NT2/D1 (cell line): ENCODE measurements at regions not wholly inside any gene's neighbourhood (a gene's known extent, or its start where the extent isn't known, plus 50 kb on each side); places are given as distances from the start of the nearest gene placed in this dataset.

ENCODE experiments used
- DNase-seq: peaks from one replicate; pipeline ENCODE4 v3.0.0-alpha.2; 2011; ENCODE audit warnings: low read depth, low spot score
- H3K27me3 ChIP-seq: 2 replicates; pipeline ENCODE4 v1.6.0; 2011; ENCODE audit warnings: mild to moderate bottlenecking; ENCODE audit not compliant: insufficient read length, insufficient read depth
- H3K36me3 ChIP-seq: 2 replicates; pipeline ENCODE4 v1.6.1; 2011; ENCODE audit warnings: mild to moderate bottlenecking, low read length, mixed read lengths; ENCODE audit not compliant: insufficient read depth, insufficient read length
- H3K4me1 ChIP-seq: 2 replicates; pipeline ENCODE4 v1.5.1; 2011; ENCODE audit not compliant: insufficient read depth, insufficient read length
- H3K4me3 ChIP-seq: 2 replicates; pipeline ENCODE4 v1.5.1; 2011; ENCODE audit warnings: low read depth; ENCODE audit not compliant: insufficient read length
- H3K9ac ChIP-seq: 2 replicates; pipeline ENCODE4 v1.6.0; 2011; ENCODE audit warnings: low read depth; ENCODE audit not compliant: insufficient read length
- H3K9me3 ChIP-seq: 2 replicates; pipeline ENCODE4 v1.5.1; 2011; ENCODE audit warnings: mild to moderate bottlenecking, low read length; ENCODE audit not compliant: insufficient read depth
- SUZ12 ChIP-seq: IDR thresholded peaks from 2 replicates; pipeline ENCODE4 v1.6.1; 2011; ENCODE audit not compliant: insufficient read length, insufficient read depth; ENCODE audit errors: extremely low read depth
- YY1 ChIP-seq: IDR thresholded peaks from 2 replicates; pipeline ENCODE4 v1.6.1; 2011; ENCODE audit not compliant: insufficient read length, insufficient read depth
- ZNF274 ChIP-seq: IDR thresholded peaks from 2 replicates; pipeline ENCODE4 v1.6.1; 2011; ENCODE audit warnings: mild to moderate bottlenecking, low read depth, low read length

GRCh38 chr11:115803073-115803740 lies 299.0 kb upstream of the CADM1 start:
- no peak for DNase-seq
- TF ChIP-seq YY1 (no peak), SUZ12 (no peak), ZNF274 (no peak)
- Histone ChIP-seq H3K36me3 (no peaks in the 10 kb centered on the region), H3K9me3 (peaks cover 11% of the 10 kb centered on the region), H3K4me1 (no peaks in the 10 kb centered on the region), H3K9ac (no peak overlapping the region), H3K4me3 (no peak overlapping the region), H3K27me3 (no peaks in the 10 kb centered on the region)

DNA sequence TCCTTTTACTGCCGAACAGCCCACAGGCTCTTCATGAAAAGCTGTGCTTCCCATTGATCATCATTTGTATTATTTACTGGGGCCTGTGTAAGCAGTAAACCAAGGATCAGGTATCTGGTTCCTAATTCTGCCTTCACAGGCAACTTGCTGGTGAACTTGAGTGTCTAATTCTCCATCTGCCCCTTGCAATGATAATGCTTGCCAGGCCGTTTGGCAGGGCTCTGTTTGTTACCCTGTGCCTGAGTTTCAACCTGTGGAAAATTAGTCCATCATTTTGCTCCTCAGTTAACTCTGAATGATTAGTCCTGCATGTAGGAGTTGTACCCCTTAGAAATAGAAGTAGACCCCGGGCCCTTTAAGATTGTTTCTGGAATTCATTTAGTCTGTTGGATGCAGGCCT lies 298.4 kb upstream of the CADM1 start:
- Histone ChIP-seq H3K4me1 (no peaks in the 10 kb centered on the region), H3K9ac (no peak overlapping the region), H3K36me3 (no peaks in the 10 kb centered on the region), H3K4me3 (no peak overlapping the region), H3K9me3 (peaks cover 5% of the 10 kb centered on the region; the same call in 1 of the 2 replicates), H3K27me3 (no peaks in the 10 kb centered on the region)
- DNase-seq = no peak
- TF ChIP-seq YY1 = no peak
- TF ChIP-seq ZNF274 = no peak
- TF ChIP-seq SUZ12 = no peak

- Histone ChIP-seq H3K4me3 (no peak overlapping the region), H3K9ac (no peak overlapping the region), H3K4me1 (no peaks in the 10 kb centered on the region), H3K9me3 (no peaks in the 10 kb centered on the region), H3K27me3 (no peaks in the 10 kb centered on the region), H3K36me3 (no peaks in the 10 kb centered on the region)
- DNase-seq = no peak
- TF ChIP-seq SUZ12 (no peak), YY1 (no peak), ZNF274 (no peak)
Measured at GRCh38 chr11:115792903-115793302, 288.7 kb upstream of the CADM1 start.

DNA sequence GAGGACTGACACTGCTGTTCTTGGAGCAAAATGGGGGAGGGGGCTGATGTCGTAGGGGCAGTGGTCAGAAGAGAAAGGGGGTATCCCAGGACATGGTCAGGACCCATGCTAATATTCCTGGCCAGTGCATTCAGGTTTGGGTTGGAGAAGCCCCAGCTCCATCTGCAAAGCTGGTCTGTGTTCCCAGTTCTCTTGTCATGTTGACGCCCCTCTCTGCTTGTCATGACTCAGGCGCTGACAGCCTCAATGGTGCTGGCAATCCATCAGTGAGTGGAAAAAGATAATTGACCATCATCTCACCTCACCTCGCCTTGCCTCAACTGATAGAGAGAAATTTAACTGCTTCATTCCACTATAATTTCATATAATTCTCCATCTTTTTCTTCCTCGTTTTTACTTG lies 283.1 kb upstream of the CADM1 start:
- H3K36me3 ChIP-seq = no peaks in the 10 kb centered on the region
- H3K9me3 ChIP-seq = 0 out of 2 replicates have a peak, but pooled peaks cover 8% of the 10 kb centered on the region
- no peaks in the 10 kb centered on the region for H3K4me1 ChIP-seq
- TF ChIP-seq SUZ12 = no peak
- no peak for TF ChIP-seq ZNF274
- TF ChIP-seq YY1 = no peak
- H3K4me3 ChIP-seq = no peak overlapping the region
- no peaks in the 10 kb centered on the region for H3K27me3 ChIP-seq
- DNase-seq = no peak
- H3K9ac ChIP-seq = no peak overlapping the region

DNA sequence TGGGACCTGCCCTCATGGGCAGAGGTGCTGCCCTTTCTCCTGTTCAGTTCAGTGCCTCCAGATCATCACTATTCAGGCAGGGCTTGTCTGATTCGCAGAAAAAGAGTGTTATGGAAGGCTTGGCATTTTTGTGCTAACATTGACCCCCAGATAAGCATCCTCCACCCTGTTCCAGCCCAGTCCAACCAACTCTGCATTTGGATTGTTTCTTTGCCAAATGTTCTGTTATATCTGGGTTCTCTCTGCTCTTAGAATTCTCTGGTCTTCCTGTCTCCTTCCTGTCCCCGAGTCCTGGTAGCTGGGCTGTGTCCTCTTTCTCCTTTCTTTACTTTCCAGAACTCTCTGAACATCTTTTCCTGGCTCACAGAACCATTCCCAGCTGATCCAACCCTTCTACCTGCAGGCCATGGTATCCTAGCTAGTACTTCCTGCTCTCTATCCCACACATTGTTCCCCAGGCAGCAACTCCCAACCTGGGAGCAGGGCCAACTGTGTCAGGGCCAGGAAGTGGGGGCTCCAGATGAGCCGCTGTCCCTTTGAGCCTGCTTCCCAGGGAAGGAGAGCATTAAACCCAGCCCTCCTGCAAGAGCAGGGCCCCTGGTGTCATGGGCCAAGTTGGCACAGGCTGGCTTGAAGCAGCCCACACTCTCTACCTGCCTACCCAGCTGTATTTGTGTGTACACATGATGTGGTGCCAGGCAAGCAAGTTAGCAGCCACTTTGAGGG lies 280.7 kb upstream of the CADM1 start:
- H3K4me1 ChIP-seq = no peaks in the 10 kb centered on the region
- H3K9ac ChIP-seq = no peak overlapping the region
- H3K36me3 ChIP-seq = no peaks in the 10 kb centered on the region
- H3K4me3 ChIP-seq = no peak overlapping the region
- DNase-seq = no peak
- H3K27me3 ChIP-seq = no peaks in the 10 kb centered on the region
- TF ChIP-seq SUZ12 (no peak), YY1 (no peak), ZNF274 (no peak)
- H3K9me3 ChIP-seq = 0 out of 2 replicates have a peak, but pooled peaks cover 15% of the 10 kb centered on the region

- no peak overlapping the region for H3K9ac ChIP-seq
- no peaks in the 10 kb centered on the region for H3K4me1 ChIP-seq
- TF ChIP-seq YY1 (no peak), SUZ12 (no peak), ZNF274 (no peak)
- H3K9me3 ChIP-seq = 0 out of 2 replicates have a peak, but pooled peaks cover 15% of the 10 kb centered on the region
- H3K36me3 ChIP-seq = no peaks in the 10 kb centered on the region
- no peak overlapping the region for H3K4me3 ChIP-seq
- H3K27me3 ChIP-seq = no peaks in the 10 kb centered on the region
- DNase-seq = no peak
Measured at GRCh38 chr11:115780646-115781362, 276.6 kb upstream of the CADM1 start.

GRCh38 chr11:115778928-115779650 lies 274.9 kb upstream of the CADM1 start:
- no peaks in the 10 kb centered on the region for H3K4me1 ChIP-seq
- H3K9me3 ChIP-seq = 0 out of 2 replicates have a peak, but pooled peaks cover 15% of the 10 kb centered on the region
- TF ChIP-seq YY1 (no peak), ZNF274 (no peak), SUZ12 (no peak)
- H3K9ac ChIP-seq = no peak overlapping the region
- no peak overlapping the region for H3K4me3 ChIP-seq
- no peaks in the 10 kb centered on the region for H3K27me3 ChIP-seq
- DNase-seq = no peak
- no peaks in the 10 kb centered on the region for H3K36me3 ChIP-seq
